Suprapubic skin (tissue), 3 donors: ENCODE measurements at regions not wholly inside any gene's neighbourhood (a gene's known extent, or its start where the extent isn't known, plus 50 kb on each side); places are given as distances from the start of the nearest gene placed in this dataset.

Experiments used
- CTCF ChIP-seq, 2 donors: fragments of 200-600 bp in 1 of 2; fragments of 450-650 bp in 1 of 2; sonication (generic) in 1 of 2; IDR thresholded peaks; one replicate each; pipeline ENCODE4 v1.5.1; 2016 to 2019; ENCODE audit warnings: antibody characterized with exemption in 2 of 2, mild to moderate bottlenecking in 1 of 2, moderate library complexity in 1 of 2
- POLR2A ChIP-seq, 2 donors: fragments of 450-650 bp; IDR thresholded peaks; one replicate each; pipeline ENCODE4 v1.6.1; 2017; ENCODE audit warnings: antibody characterized with exemption in 2 of 2, mild to moderate bottlenecking in 2 of 2, moderate library complexity in 2 of 2

DNA sequence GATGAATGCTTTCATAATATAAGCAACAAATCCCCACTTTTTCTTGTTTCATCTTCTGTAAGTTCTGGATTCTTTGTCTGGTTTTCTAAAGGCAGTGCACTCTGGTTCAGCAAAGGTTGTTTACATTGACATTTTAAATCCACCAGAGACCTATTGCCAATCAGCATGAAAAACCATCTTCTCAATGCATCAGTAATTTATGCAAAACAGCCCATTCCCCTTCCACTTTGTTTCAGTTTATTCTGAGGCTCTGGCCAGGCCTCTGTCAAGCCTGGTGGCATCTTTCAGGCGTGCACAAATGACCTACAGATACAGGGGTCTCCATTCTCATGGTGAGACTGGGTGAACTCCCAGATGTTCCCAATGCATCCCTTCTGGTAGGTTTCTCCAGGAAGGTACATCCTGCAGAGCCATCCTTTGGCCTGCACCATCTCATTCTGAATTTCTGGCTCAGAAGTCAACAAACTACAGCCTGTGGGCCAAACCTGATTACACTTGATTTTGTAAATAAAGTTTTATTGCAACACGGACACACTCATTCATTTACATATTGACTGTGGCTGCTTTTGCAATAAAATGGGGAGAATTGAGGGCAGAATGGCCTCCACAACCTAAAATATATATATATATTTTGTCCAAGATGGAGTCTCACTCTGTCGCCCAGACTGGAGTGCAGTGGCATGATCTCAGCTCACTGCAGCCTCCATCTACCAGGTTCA is 405.4 kb downstream of the PREX1 start:
- TF ChIP-seq CTCF (IDR thresholded peaks at IDR 0.05) = no peak
- no peak for TF ChIP-seq POLR2A (IDR thresholded peaks at IDR 0.05)
